Thyroid gland (tissue), 4 donors: ENCODE measurements at regions not wholly inside any gene's neighbourhood (a gene's known extent, or its start where the extent isn't known, plus 50 kb on each side); places are given as distances from the start of the nearest gene placed in this dataset.

Experiments
- POLR2A ChIP-seq, 2 donors: fragments of 450-650 bp; IDR thresholded peaks; one replicate each; pipeline ENCODE4 v1.6.1; 2017; ENCODE audit warnings: antibody characterized with exemption in 2 of 2, mild to moderate bottlenecking in 2 of 2, moderate library complexity in 1 of 2
- TF ChIP-seq, protein P1 (sequence below), 6 experiments: fragments of 200-600 bp in 3 of 6; fragments of 450-650 bp in 3 of 6; sonication (generic) in 3 of 6; IDR thresholded peaks; one replicate each; pipeline ENCODE4 v1.5.1; 2016 to 2019; ENCODE audit warnings: antibody characterized with exemption in 6 of 6, mild to moderate bottlenecking in 2 of 6, inconsistent platforms in 1 of 6, moderate library complexity in 1 of 6

DNA sequence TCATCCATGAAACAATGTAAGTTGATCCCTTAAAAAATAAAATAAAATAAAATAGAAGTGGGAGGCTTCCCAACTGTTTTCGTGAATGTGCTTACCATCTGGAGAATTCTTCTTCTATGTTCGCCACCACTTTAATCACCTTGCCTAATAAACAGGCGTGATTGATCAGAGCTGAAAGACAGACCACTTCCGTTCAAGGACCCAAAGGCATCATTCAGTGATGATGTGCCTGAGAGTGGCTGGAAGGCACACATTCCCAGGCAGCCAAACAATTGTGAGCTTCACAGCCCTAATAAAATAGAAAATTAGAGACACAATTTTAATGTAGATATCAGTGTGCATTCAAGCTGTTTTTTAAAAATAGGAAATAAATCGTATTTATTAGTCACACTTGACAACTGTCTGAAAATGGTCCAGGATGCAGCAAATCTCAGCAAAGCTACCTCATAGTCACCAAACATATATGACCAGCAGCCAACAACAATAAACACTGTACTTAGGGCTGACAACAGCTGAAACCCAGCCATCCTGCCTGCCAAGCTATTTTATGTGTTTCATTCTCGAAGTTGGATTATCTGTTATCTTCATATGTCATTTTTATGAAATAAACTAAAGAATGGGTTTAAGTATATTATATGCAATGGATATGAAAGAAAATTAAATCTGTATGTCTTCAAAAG is 163.2 kb upstream of the FAM9B start:
- no peak for TF ChIP-seq POLR2A (IDR thresholded peaks at IDR 0.05)
- TF ChIP-seq, protein P1, sequence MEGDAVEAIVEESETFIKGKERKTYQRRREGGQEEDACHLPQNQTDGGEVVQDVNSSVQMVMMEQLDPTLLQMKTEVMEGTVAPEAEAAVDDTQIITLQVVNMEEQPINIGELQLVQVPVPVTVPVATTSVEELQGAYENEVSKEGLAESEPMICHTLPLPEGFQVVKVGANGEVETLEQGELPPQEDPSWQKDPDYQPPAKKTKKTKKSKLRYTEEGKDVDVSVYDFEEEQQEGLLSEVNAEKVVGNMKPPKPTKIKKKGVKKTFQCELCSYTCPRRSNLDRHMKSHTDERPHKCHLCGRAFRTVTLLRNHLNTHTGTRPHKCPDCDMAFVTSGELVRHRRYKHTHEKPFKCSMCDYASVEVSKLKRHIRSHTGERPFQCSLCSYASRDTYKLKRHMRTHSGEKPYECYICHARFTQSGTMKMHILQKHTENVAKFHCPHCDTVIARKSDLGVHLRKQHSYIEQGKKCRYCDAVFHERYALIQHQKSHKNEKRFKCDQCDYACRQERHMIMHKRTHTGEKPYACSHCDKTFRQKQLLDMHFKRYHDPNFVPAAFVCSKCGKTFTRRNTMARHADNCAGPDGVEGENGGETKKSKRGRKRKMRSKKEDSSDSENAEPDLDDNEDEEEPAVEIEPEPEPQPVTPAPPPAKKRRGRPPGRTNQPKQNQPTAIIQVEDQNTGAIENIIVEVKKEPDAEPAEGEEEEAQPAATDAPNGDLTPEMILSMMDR (IDR thresholded peaks at IDR 0.05), result no peak
